ENCODE measurements at regions not wholly inside any gene's neighbourhood (a gene's known extent, or its start where the extent isn't known, plus 50 kb on each side); places are given as distances from the start of the nearest gene placed in this dataset.

- Histone ChIP-seq H3K27ac (no peak overlapping the region), H3K4me3 (no peak overlapping the region), H3K4me1 (replicated peaks) (no peaks in the 10 kb centered on the region), H3K36me3 (no peaks in the 10 kb centered on the region), H3K27me3 (replicated peaks; ENCODE audit: insufficient read depth) (no peaks in the 10 kb centered on the region), H3K9me3 (no peaks in the 10 kb centered on the region)
- intact Hi-C loops (cut with DNase I) = no loop called here
- TF ChIP-seq POLR2A (IDR thresholded peaks at IDR 0.05) = no peak
- no peak for TF ChIP-seq CTCF (IDR thresholded peaks at IDR 0.05)
- no peak for TF ChIP-seq POLR2AphosphoS5 (IDR thresholded peaks at IDR 0.05)
- DNase-seq (ENCODE audit: low spot score) = no peak
- 81% methylated on average over 4 of the region's 4 CpGs for WGBS
Observed at GRCh38 chr9:120303519-120303918, 276.4 kb downstream of the CDK5RAP2 start.

- intact Hi-C loops (cut with DNase I) = no loop called here
- Histone ChIP-seq H3K9me3 (no peaks in the 10 kb centered on the region), H3K27ac (no peak overlapping the region), H3K4me3 (no peak overlapping the region), H3K27me3 (replicated peaks; ENCODE audit: insufficient read depth) (no peaks in the 10 kb centered on the region), H3K36me3 (no peaks in the 10 kb centered on the region), H3K4me1 (replicated peaks) (no peaks in the 10 kb centered on the region)
- TF ChIP-seq POLR2A (IDR thresholded peaks at IDR 0.05) (no peak), POLR2AphosphoS5 (IDR thresholded peaks at IDR 0.05) (no peak), CTCF (IDR thresholded peaks at IDR 0.05) (no peak)
- no peak for DNase-seq (ENCODE audit: low spot score)
- 76% methylated on average over 6 of the region's 6 CpGs for WGBS
Observed at GRCh38 chr9:120299785-120300184, 280.2 kb downstream of the CDK5RAP2 start.

GRCh38 chr9:120294003-120294402 is 286.0 kb downstream of the CDK5RAP2 start:
- Histone ChIP-seq H3K4me3 (no peak overlapping the region), H3K27ac (no peak overlapping the region), H3K4me1 (replicated peaks) (no peaks in the 10 kb centered on the region), H3K9me3 (no peaks in the 10 kb centered on the region), H3K36me3 (no peaks in the 10 kb centered on the region), H3K27me3 (replicated peaks; ENCODE audit: insufficient read depth) (no peaks in the 10 kb centered on the region)
- intact Hi-C loops (cut with DNase I) = no loop called here
- 85% methylated on average over 4 of the region's 4 CpGs for WGBS
- DNase-seq (ENCODE audit: low spot score) = no peak
- TF ChIP-seq POLR2AphosphoS5 (IDR thresholded peaks at IDR 0.05) = no peak
- TF ChIP-seq CTCF (IDR thresholded peaks at IDR 0.05) = no peak
- TF ChIP-seq POLR2A (IDR thresholded peaks at IDR 0.05) = no peak

GRCh38 chr9:120292606-120293005 is 287.4 kb downstream of the CDK5RAP2 start:
- 0% methylated on average over 1 of the region's 1 CpG for WGBS
- no peaks in the 10 kb centered on the region for H3K9me3 ChIP-seq
- no peak overlapping the region for H3K27ac ChIP-seq
- H3K4me3 ChIP-seq = no peak overlapping the region
- no peaks in the 10 kb centered on the region for H3K4me1 ChIP-seq (replicated peaks)
- intact Hi-C loops (cut with DNase I) = no loop called here
- TF ChIP-seq CTCF (IDR thresholded peaks at IDR 0.05) = no peak
- no peak for TF ChIP-seq POLR2AphosphoS5 (IDR thresholded peaks at IDR 0.05)
- TF ChIP-seq POLR2A (IDR thresholded peaks at IDR 0.05) = no peak
- no peak for DNase-seq (ENCODE audit: low spot score)
- no peaks in the 10 kb centered on the region for H3K27me3 ChIP-seq (replicated peaks; ENCODE audit: insufficient read depth)
- H3K36me3 ChIP-seq = no peaks in the 10 kb centered on the region

GRCh38 chr9:120291050-120291449 is 288.9 kb downstream of the CDK5RAP2 start:
- DNase-seq (ENCODE audit: low spot score) = no peak
- TF ChIP-seq POLR2AphosphoS5 (IDR thresholded peaks at IDR 0.05) = no peak
- TF ChIP-seq POLR2A (IDR thresholded peaks at IDR 0.05) = no peak
- no peak for TF ChIP-seq CTCF (IDR thresholded peaks at IDR 0.05)
- Histone ChIP-seq H3K4me1 (replicated peaks) (no peaks in the 10 kb centered on the region), H3K36me3 (no peaks in the 10 kb centered on the region), H3K27ac (no peak overlapping the region), H3K27me3 (replicated peaks; ENCODE audit: insufficient read depth) (no peaks in the 10 kb centered on the region), H3K4me3 (no peak overlapping the region), H3K9me3 (no peaks in the 10 kb centered on the region)
- intact Hi-C loops (cut with DNase I) = no loop called here
- WGBS = 89% methylated on average over 3 of the region's 3 CpGs
